ENCODE measurements at regions not wholly inside any gene's neighbourhood (a gene's known extent, or its start where the extent isn't known, plus 50 kb on each side); places are given as distances from the start of the nearest gene placed in this dataset.

GRCh38 chr1:30485072-30485471 lies 238.3 kb downstream of the MATN1 start:
- TF ChIP-seq CTCF (IDR thresholded peaks at IDR 0.05; ENCODE audit: low read depth, low read length), result no peak
- no peak for TF ChIP-seq POLR2A (IDR thresholded peaks at IDR 0.05; ENCODE audit: extremely low read depth, insufficient read length)
- TF ChIP-seq MYC (IDR thresholded peaks at IDR 0.05; ENCODE audit: low read depth, low read length), result no peak

Measured in NB4 (cell line).